Right lobe of liver (tissue), 4 donors: ENCODE measurements at regions not wholly inside any gene's neighbourhood (a gene's known extent, or its start where the extent isn't known, plus 50 kb on each side); places are given as distances from the start of the nearest gene placed in this dataset.

Experiments
- POLR2A ChIP-seq: fragments of 450-650 bp; IDR thresholded peaks from one replicate; pipeline ENCODE4 v1.6.1; 2017; ENCODE audit warnings: antibody characterized with exemption, mild to moderate bottlenecking
- TF ChIP-seq, protein P1 (sequence below), 4 donors: fragments of 200-600 bp in 3 of 4; fragments of 450-650 bp in 1 of 4; IDR thresholded peaks; one replicate each; pipeline versions ENCODE4 v1.5.1 to v1.8.0; 2016 to 2022; ENCODE audit warnings: antibody characterized with exemption in 4 of 4, mild to moderate bottlenecking in 2 of 4
- donor health status: DM: no; HTN: no; CAD: no.
- donor health status: DM: no; HTN: no; CAD: no.
- donor health status: DM: no; HTN: yes; CAD: no.

DNA sequence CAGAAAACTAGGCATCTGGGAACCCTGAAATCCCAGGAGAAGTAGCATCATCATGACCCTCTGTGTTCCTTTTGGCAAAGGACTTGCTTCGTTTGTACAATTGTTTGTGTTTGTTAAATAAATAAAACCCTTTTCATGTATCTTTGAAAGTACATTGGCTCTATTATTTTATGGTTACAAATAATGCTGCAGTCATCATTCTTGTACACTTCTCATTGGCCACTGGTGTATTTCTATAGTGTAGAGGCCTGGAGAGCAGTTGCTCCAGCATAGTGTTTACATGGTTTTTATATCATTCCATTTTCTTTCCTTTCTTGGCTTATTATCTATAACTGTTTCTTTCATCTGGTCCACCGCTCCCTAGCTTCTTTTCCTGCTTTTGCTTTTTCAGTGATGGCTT is 253.3 kb downstream of the FAM72C start:
- no peak for TF ChIP-seq POLR2A
- TF ChIP-seq, protein P1, sequence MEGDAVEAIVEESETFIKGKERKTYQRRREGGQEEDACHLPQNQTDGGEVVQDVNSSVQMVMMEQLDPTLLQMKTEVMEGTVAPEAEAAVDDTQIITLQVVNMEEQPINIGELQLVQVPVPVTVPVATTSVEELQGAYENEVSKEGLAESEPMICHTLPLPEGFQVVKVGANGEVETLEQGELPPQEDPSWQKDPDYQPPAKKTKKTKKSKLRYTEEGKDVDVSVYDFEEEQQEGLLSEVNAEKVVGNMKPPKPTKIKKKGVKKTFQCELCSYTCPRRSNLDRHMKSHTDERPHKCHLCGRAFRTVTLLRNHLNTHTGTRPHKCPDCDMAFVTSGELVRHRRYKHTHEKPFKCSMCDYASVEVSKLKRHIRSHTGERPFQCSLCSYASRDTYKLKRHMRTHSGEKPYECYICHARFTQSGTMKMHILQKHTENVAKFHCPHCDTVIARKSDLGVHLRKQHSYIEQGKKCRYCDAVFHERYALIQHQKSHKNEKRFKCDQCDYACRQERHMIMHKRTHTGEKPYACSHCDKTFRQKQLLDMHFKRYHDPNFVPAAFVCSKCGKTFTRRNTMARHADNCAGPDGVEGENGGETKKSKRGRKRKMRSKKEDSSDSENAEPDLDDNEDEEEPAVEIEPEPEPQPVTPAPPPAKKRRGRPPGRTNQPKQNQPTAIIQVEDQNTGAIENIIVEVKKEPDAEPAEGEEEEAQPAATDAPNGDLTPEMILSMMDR (IDR thresholded peaks at IDR 0.05): no peak
